HG03439 (cell line): ENCODE measurements at regions not wholly inside any gene's neighbourhood (a gene's known extent, or its start where the extent isn't known, plus 50 kb on each side); places are given as distances from the start of the nearest gene placed in this dataset.
"Not testable (repeated sequence)": the region's sequence is repeated elsewhere in the genome, so short reads cannot be mapped to it uniquely, and the experiment has no call there.

Experiments used
- ATAC-seq: cut with Tn5 transposase; IDR thresholded peaks from one replicate; pipeline ENCODE4 v1.9.1; 2021; ENCODE audit warnings: mild to moderate bottlenecking, moderate library complexity; ENCODE audit not compliant: unreplicated experiment

DNA sequence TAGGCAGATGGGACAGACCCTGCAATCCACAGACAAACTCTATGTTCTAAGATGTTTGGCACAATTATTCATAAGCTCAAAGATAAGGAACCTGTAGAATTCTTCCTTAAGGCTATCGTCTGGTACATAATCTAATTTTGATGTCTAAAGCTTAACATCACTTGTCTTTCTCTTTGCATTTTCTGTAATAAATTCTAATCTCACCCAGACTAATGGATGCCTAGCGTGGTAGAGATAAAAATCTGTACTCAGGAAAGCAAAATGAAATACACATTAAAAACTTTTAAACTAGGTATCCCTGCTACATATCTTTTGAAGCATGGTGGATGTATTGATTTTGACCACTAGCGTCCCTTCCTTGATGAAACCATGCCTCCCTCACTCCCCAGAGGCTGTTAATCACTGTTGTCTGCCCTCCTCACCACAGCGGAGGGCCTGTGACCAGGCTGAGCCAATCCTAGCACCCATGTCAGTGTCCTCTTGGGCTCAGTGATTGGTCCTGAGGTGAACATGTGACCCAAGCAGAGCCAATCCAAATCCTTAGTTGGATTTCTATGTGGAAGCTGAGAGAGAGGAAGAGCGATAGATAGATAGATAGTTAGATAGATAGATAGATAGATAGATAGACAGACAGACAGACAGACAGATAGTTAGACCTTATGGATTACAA is 82.2 kb upstream of the GRK3 start:
- no peak for ATAC-seq

DNA sequence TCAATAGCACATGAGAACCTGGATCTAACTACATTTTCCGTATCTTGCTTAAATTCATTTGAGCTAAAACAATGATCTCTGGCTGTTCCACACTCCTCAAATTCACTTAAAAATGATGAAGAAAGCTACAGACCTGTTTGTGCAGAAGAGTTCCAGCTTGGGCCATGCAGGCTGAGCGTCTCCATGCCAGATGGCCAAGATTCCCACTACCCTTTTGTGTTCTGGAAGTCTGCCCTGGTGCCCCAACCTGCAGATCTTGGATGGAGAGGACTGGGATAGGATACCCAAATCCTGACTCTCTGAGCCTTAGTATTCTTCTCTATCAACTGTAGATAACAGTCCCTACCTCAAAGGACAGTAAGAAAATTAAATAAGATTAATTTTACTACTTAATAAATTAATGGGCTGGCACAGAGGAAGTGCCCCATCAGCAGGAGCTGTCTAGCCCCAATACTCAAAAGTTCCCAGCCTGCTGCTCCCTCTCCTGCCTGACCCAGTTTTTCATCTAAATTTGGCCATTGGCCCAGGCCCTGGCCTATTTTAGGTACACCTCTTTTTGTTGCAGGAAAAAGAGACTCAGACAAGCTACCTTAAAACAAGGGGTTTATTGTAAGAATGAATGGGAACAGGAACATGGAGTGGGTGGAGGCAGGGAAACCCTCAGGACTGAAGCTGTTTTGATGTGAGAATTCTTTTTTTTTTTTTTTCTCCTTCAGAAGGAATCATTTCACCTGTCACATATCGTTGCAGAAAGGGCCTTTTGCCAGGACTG is 81.4 kb upstream of the GRK3 start:
- no peak for ATAC-seq

DNA sequence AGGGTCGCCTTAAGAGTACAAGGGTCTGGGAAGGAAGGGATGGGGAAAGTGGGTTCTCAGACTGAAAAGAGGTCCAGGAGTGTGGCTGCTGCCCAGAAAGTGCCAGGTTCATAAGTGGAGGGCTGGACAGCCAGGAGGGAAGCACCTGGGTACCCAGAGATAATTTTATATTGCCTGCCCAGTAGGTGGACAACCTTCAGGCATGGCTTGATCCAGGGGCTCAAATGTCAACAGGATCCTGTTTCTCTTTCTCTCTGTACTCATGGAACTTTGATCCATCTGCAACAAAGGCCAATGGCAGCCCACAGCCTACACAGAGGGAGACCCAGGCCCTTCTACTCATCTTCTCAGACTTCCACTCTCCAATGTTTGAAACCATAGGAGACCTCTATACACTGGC is 80.5 kb upstream of the GRK3 start:
- no peak for ATAC-seq

DNA sequence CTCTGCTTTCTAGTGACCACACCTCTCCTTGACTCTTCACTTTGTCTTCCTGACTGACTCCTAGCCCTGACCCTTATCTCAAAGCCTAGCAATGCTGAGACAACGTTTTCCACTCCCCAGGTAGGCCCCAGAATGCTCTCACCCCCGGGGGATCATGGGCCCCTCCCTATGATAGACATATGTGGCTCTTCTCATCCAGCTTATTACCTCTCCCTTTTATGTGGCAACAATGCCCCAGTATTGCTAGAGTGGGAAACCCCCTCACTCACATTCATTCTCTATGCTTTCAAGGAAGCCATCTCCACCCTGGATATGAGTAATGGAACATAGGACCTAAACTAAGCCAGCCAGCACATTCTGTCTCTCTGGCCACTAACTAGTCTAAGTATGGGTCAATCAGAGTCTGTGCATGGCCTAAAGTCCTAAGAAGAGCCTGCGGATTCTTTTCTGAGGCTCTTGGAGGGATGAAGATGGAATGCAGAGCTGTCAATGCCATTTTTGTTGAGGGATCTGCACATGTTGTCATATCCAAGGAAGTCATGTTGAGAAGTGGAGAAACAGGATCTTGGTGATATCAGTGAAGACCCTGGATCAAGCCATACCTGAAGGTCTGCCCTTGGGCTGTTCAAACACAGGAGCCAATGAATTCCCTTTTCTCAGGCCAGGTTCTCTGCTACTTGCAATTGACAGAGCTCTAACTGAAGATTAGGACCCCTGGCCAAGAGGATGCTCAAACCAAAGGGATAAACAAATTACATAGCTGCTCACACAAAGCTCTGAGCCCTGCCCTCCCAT is 79.8 kb upstream of the GRK3 start:
- no peak for ATAC-seq

DNA sequence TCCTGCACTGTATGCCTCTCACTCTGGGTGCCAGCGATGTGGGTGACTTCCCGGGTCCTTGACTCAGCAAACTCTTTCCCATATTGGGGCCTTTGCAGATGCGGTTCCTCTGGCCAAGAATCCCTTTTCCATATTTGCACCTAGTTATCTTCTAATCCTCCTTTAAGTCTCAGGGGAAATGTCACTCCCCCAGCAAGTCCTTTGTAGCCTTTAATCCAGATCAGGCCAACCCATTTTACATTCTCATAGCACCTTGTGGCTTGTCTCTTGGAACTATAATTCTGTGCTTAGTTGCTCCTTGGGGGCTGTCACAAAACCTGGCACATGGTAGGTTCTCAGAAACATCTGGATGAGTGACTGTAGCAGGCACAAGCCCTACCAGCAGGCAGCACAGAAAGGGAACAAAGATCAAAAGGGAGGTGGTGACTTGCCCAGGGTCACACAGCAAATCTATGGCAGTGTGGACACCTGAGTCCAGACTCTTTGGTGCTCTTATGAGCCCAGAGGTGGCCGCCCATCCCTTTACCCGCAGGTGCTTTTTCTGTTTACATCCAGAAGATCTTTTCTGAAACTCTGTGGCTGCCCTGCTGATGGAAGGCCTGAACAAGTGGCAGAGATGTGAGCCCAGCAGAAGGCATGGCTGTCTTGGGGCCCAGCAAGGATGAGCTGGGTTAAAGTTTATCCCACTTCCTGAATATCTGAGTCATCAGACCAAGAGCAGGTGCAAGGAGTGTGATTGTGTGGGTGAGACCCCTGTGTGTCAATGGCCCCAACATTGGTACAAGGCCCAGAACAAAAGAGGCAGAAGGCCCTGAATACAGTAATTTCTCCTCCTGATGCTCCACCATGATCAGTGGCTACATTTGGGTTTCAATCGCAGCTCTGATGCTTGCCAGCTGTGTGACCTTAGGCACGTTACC is 78.6 kb upstream of the GRK3 start:
- no peak for ATAC-seq

DNA sequence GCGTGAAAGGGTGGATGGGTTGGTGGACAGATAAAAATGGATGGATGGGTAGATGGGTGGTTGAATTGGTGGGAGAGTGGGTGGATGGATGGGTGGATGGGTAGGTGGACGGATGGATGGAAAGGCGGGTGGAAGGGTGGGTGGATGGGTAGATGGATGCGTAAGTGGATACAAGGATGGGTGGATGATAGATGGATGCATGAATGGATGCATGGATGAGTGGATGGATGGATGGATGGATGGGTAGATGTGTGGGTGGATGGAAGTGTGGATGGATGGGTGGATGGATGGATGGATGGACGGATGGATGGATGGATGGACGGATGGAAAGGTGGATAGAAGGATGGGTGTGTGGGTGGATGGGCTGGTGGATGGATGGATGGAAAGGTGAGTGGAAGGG is 77.0 kb upstream of the GRK3 start:
- no peak for ATAC-seq

DNA sequence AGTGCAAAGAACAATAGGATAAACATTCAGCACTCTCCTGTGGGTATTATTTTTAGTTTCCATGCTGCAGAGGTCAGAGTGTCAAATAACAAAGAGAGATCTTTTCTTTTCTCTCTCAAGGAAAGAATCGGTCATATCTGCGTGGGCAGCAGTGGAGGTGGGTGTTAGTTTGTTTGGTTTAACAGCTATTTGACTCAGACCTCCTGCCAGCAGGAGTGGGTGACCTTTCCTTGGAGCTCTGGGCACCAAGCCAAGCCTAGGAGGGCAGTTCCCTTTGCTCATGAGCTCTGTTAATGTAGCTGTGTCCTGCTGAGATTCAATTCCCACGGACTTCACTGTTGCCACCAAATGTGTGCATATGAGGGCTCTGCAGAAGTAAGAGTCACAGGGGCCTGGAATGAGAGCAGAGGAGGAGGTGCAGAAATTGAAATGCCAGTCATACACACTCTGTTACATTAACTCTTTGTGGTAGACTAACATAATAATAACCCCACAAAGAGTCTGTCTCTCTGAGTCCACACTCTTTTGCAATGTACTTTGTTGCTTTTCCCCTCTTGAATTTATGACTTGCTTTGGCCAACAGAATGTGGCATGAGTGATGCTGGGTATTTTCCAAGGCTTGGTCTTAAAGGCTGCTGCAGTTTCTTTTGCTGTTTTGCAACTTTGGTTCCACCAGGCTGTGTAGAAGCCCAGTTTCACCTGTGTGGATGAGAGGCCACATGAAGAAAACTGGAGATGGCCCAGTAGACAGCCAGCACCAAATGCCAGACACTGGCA is 76.0 kb upstream of the GRK3 start:
- ATAC-seq: no peak

DNA sequence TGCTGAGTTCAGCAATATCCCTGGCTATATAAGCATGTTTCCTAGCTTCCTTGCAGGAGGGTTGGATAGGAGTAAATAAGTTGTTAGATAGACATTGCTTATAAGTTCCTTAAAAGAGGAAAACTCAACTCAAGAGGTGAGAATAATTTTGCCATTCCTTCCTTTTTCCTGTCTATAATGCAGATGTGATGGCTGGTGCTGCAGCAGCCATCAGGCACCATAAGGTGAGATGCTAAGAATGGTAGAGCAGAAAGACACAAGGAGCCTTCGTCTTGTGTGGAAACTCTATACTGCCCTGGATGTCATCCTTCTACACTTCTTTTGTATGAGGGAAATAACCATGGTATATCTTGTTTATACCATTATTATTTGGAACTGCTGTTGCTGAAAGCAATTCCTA is 74.5 kb upstream of the GRK3 start:
- ATAC-seq: no peak

DNA sequence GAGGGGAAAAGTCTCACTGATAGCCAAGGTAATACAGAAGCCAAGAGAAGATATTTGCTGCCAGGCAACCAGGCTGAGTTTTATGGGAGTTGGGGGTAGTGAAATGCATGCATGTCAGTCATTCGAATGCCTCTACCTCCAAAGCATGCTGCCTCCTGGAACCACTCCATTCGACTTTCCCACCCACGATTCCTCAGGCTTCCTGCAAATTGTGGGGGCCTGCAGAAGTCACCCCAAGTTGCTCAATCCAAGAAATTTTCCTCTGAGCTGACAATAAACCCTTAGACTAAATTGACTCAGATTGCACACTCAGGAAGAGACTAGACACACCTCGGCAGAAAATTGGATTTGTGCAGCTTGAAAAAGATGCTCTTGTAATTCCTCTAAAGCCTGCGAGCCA is 73.6 kb upstream of the GRK3 start:
- ATAC-seq: no peak

DNA sequence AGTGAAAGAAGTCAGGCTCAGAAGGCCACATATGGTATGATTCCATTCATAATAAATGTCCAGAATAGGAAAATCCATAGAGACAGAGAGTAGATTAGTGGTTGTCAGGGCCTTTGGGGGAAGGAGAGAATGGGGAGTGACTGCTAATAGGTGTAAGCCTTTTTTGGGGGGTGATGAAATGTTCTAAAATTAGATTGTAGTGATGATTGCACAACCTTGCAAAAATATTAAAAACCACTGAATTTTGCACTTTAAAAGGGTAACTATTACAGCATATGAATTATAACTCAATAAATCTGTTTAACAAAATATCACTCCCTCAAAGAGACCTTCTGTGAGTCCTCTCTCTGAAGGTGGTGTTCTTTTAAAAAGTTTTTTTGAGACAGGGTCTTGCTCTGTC is 72.3 kb upstream of the GRK3 start:
- ATAC-seq: no peak

DNA sequence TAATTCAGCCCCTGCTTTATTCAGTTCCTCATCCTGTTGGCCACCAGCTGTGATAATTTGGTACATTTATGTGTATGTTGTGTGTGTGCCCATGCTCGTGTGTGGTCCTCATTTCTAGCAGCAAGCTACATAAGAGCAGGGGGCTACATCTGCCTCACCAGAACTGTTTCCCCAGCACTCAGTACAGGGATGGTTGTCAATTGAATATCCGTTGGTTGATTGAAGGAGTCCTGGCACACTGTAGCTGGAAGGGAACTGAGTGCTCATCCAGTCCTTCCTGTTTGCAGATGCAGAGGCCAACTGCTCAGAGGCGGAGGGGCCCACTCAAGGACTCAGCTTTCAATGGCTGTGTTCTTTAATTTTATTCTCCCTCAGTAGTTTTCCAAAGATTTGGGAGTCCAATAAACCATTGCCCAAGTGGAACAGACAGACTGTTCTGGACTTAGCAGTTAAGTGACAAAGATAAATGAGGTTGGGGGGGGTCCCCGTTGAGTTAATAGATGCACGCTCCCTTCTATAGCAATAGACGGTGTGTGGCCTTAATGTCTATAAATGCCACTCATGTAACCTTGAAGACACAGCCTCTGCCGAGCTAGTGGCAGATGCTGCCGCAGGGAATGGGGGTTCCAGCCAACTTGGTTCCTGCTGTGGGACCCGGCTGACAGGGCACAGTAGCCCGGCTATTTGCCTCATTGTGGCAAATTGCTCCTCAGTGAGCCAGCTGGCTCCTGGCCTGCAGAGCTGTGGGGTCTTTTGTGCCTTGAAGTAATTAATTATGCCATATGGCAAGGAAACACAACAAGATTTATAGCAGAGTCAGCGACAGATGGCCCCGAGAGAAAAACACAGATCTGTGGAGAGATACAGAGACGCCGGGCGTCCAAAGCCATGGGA is 71.4 kb upstream of the GRK3 start:
- ATAC-seq: no peak

DNA sequence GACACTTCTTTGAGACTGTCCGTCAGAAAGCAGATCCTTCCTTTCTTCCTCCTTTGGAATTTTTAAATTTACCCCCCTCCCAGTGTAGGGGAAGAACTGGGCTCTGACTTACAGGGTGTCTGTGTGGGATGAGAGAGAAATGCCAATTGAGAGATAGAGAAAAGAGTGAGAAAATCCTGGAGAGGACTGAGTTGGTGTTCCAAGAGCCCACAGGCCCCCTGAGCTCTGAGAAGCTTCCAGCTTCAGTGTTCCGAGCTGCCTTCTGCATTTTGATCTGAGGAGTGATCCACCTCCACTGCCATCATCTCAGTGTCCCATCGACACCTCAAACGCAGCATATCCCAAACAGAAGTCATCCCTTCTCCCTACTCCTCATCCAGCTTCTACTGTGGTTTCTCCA is 70.7 kb upstream of the GRK3 start:
- ATAC-seq: no peak

DNA sequence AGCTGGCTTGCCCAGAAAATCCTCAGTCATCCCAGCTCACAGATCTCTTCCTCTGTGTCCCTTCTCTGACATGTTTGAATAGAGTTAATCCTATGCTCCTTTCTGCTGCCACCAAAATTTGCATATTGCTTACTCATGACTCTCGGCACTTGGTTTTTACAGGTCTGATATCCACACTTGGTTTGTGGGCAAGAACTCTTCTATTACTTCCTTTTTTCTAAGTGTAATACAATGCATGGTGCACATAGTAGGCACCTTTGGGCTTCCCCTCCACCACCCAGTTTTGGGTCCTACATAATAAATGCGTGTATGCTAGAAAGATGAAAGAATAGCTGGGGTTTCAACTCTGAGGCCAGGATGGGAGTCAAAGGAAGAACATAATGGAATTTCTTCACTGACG is 69.7 kb upstream of the GRK3 start:
- no peak for ATAC-seq

DNA sequence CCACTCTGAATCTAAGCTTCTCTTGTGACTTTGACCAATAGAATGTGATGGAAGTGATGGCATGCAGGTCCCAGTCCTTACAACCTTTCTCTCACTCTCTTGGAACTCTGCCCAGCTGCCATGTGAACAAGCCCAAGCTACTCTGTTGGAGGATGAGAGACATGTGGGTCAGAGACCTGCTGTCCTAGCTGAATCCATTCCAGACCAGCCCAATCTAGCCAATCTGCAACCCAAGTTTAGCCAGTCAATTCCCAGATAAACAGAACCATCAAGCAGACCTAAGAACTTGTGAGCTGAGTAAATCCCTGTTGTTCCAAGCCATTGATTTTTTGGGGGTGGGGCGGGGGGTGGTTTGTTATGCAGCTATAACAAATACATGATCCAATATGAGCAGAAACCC is 69.2 kb upstream of the GRK3 start:
- ATAC-seq: no peak

DNA sequence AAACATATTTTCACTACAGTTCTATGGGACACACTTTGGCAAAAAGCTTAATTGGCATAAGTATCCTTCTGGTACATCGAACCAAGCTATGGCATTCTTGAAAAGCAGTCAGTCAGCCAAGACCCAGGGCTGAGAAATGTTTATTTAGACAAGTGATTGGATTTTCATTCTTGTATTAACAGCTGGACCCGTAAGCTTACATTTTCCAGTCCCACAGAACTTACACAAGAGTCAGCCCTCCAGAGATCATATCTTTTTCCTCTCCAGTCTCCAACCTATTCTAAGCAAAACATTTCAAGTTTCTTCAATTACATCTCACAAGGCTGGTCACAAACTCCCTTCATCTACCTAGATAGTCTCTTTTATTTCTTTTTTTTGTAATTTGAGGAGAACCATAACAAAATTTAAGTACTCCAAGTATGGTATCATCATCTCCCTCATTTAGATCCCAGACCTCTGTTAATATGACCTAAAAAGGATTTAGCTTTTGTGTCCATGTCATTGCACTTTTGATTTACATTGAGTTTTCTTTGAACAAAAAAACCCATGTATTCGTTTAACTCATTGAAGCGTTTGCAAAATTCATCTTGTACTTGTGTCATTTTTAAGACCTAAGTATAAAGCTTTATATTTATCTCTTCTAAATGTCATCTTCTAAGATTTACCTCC is 67.9 kb upstream of the GRK3 start:
- no peak for ATAC-seq

DNA sequence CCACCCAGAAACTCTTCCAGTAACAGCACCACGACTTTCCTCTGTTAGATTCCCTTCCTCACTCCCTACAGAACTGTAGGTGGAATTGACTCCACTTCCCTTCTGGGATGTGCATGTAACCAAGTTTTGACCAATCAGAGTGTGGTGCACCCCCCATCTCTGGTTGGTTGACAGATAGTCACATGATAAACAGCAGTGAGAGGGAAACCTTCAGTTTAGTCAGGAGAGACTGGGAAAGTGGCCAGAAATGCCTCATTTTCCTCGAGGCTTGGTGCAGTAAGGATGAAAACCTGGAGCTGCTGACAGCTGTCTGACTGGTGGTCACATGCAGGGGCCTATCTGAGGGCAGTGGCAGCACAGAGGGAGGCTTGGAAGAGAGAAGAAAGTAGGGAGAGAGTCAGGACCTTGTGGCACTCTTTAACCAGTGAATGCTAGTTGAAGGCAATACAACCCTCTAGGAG is 67.3 kb upstream of the GRK3 start:
- ATAC-seq: no peak

DNA sequence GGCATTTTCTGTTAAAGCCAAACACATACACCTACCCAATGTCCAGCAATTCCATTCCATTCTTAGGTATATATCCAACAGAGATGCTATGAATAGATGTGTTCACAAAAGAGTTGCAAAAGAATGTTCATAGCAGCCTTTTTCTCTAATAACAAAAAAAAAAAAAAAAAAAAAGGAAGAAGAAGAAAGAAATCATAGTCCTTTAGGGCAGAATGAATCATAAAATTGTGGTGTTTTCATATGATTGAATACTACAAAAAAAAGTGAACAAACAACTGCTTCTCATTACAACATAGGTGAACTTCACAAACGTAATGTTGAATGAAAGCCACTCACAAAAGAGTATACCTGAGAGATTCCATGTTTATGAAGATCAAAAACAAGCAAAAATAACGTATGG is 66.8 kb upstream of the GRK3 start:
- ATAC-seq: no peak

DNA sequence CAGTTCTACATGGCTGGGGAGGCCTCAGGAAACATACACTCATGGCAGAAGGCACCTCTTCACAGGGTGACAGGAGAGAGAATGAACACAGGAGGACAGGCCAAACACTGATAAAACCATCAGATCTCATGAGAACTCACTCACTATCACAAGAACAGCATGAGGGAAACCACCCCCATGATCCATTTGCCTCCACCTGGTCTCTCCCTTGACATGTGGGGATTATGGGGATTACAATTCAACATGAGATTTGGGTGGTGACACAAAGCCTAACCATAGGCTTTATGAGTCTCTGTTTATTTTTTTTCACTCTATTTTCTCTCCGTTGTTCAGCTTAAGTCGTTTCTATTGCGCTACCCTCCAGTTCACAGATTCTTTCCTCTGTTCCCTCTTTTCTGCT is 63.8 kb upstream of the GRK3 start:
- ATAC-seq: not testable (repeated sequence)
